Prostate gland (tissue), 2 donors: ENCODE measurements at regions not wholly inside any gene's neighbourhood (a gene's known extent, or its start where the extent isn't known, plus 50 kb on each side); places are given as distances from the start of the nearest gene placed in this dataset.
"Not testable (repeated sequence)": the region's sequence is repeated elsewhere in the genome, so short reads cannot be mapped to it uniquely, and the experiment has no call there.

Experiments used
- DNase-seq: peaks from one replicate; pipeline ENCODE4 v3.0.0-alpha.2; 2019; ENCODE audit warnings: low spot score
- H3K27ac ChIP-seq, 2 donors: fragments of 200-600 bp; sonication (generic); 2 replicates each; pipeline ENCODE4 v1.5.1; 2017 to 2019
- H3K27me3 ChIP-seq: fragments of 200-600 bp; sonication (generic); replicated peaks from 2 replicates; pipeline ENCODE4 v1.5.1; 2019; ENCODE audit not compliant: insufficient read depth
- H3K36me3 ChIP-seq, 2 donors: fragments of 200-600 bp; sonication (generic); 1 replicate in 1 of 2; 2 replicates in 1 of 2; pipeline versions ENCODE4 v1.5.1 to v1.8.1; 2017 to 2019
- H3K4me1 ChIP-seq: fragments of 200-600 bp; sonication (generic); replicated peaks from 2 replicates; pipeline ENCODE4 v1.5.1; 2019
- H3K4me3 ChIP-seq, 2 donors: fragments of 200-600 bp; sonication (generic); 2 replicates each; pipeline ENCODE4 v1.5.1; 2017 to 2019
- H3K9me3 ChIP-seq: fragments of 200-600 bp; sonication (generic); 2 replicates; pipeline ENCODE4 v1.5.1; 2017
- CTCF ChIP-seq, 4 experiments: fragments of 200-600 bp in 2 of 4; fragments of 450-650 bp in 2 of 4; sonication (generic) in 2 of 4; IDR thresholded peaks; 1 replicate in 3 of 4; 2 replicates in 1 of 4; pipeline ENCODE4 v1.5.1; 2016 to 2019; ENCODE audit warnings: antibody characterized with exemption in 4 of 4, mild to moderate bottlenecking in 2 of 4, moderate library complexity in 2 of 4
- POLR2A ChIP-seq: fragments of 450-650 bp; IDR thresholded peaks from one replicate; pipeline ENCODE4 v1.6.1; 2016; ENCODE audit warnings: antibody characterized with exemption, mild to moderate bottlenecking
- POLR2AphosphoS5 ChIP-seq: sonication (generic); formaldehyde crosslinking; IDR thresholded peaks from one replicate; pipeline ENCODE4 v1.6.1; 2017; ENCODE audit warnings: antibody characterized with exemption
- WGBS: methylation state at CpG from one replicate; pipeline ENCODE4 v1.1.5; 2018; 5-methylcytosine and 5-hydroxymethylcytosine counted together
- intact Hi-C: fragments of 100-400 bp; cut with DNase I; formaldehyde crosslinking; loops from one replicate; pipeline ENCODE4 v1.14.2; 2022

DNA sequence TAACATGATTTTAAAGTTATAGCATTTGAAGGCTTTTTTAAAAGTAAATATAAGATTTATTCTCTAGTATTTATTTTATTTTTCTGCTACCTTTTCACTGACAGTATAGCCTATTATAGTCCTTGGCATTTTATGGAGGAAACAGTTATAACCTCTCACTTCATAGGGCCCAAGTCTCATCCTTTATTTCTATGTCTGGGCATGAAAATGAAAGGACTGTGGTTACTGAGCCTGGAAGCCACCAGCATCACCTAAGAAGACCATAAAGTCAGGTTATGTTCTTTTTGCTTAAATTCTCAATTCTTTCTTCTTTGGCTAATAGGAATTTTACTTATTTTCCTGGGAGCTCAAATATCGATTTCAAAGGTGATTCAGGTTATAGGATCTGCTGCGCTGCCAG, 494.7 kb upstream of the TECRL start:
- intact Hi-C loops, result no loop called here
- H3K36me3 ChIP-seq, result no peaks in the 10 kb centered on the region
- DNase-seq, result no peak
- no peaks in the 10 kb centered on the region for H3K4me1 ChIP-seq
- H3K9me3 ChIP-seq, result no peaks in the 10 kb centered on the region
- no peaks in the 10 kb centered on the region for H3K27me3 ChIP-seq
- H3K4me3 ChIP-seq, result no peak overlapping the region
- no peak overlapping the region for H3K27ac ChIP-seq
- TF ChIP-seq POLR2A, result no peak
- no peak for TF ChIP-seq CTCF (IDR thresholded peaks at IDR 0.05)
- TF ChIP-seq POLR2AphosphoS5, result no peak
- 65% methylated on average over 2 of the region's 2 CpGs for whole genome bisulfite sequencing

DNA sequence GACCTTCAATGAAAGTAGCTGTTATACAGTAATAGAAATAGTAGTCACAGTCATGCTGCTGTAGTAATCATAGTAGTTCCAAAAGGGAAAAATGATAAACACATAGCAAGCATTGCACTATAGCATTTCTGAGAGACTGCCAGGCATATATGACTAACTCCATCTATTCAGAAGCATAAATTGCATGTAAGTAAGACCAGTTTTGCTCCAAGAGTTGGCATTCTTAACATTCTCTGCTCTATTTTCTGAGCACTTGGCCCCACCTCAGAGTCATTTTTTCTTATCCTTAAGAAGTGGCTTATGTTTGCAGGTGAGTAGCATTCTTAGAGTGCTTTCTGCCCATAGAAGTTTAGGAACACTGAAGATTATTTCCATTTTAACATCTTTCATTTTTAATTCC, 490.3 kb upstream of the TECRL start:
- H3K9me3 ChIP-seq, result no peaks in the 10 kb centered on the region
- no peak overlapping the region for H3K4me3 ChIP-seq
- H3K27ac ChIP-seq, result no peak overlapping the region
- H3K4me1 ChIP-seq, result no peaks in the 10 kb centered on the region
- DNase-seq, result no peak
- intact Hi-C loops, result no loop called here
- no peak for TF ChIP-seq POLR2AphosphoS5
- no peak for TF ChIP-seq CTCF (IDR thresholded peaks at IDR 0.05)
- no peak for TF ChIP-seq POLR2A
- no peaks in the 10 kb centered on the region for H3K27me3 ChIP-seq
- no peaks in the 10 kb centered on the region for H3K36me3 ChIP-seq

- H3K27ac ChIP-seq, H3K36me3 ChIP-seq, intact Hi-C loops, DNase-seq, H3K9me3 ChIP-seq, H3K4me1 ChIP-seq, H3K27me3 ChIP-seq, H3K4me3 ChIP-seq: not testable (repeated sequence)
- 83% methylated on average over 2 of the region's 2 CpGs for WGBS
Measured at GRCh38 chr4:64899030-64899429, 489.8 kb upstream of the TECRL start.

DNA sequence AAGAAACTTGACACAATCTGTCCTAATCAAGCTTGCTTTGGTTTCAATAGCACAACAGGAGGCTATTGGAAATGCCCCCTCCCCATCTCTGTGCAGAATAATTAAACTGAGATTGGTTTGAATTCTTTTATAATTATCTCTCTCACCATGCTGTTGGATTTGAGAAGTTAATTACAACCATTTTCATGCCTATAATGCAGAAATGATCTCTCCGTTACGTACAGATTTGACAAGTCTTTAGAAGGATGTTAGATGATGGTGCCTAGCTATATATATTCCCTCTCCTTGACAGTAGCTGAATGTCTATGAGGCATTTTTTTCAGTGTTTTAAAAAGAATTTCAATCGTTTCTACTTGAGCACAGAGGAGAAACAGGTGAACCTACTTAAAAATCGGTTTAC, 488.4 kb upstream of the TECRL start:
- TF ChIP-seq POLR2A, result no peak
- no peak for TF ChIP-seq CTCF (IDR thresholded peaks at IDR 0.05)
- TF ChIP-seq POLR2AphosphoS5, result no peak
- intact Hi-C loops, result no loop called here
- 80% methylated on average over 4 of the region's 4 CpGs for WGBS
- Histone ChIP-seq H3K4me1 (no peaks in the 10 kb centered on the region), H3K36me3 (no peaks in the 10 kb centered on the region), H3K27ac (no peak overlapping the region), H3K9me3 (no peaks in the 10 kb centered on the region), H3K4me3 (no peak overlapping the region), H3K27me3 (no peaks in the 10 kb centered on the region)
- no peak for DNase-seq

GRCh38 chr4:64895031-64895430, 485.8 kb upstream of the TECRL start:
- no peaks in the 10 kb centered on the region for H3K4me1 ChIP-seq
- no peak for DNase-seq
- no peaks in the 10 kb centered on the region for H3K36me3 ChIP-seq
- H3K9me3 ChIP-seq, result no peaks in the 10 kb centered on the region
- H3K27me3 ChIP-seq, result no peaks in the 10 kb centered on the region
- intact Hi-C loops, result no loop called here
- H3K27ac ChIP-seq, result no peak overlapping the region
- H3K4me3 ChIP-seq, result no peak overlapping the region
- TF ChIP-seq POLR2AphosphoS5, result no peak
- no peak for TF ChIP-seq POLR2A
- TF ChIP-seq CTCF (IDR thresholded peaks at IDR 0.05), result no peak

DNA sequence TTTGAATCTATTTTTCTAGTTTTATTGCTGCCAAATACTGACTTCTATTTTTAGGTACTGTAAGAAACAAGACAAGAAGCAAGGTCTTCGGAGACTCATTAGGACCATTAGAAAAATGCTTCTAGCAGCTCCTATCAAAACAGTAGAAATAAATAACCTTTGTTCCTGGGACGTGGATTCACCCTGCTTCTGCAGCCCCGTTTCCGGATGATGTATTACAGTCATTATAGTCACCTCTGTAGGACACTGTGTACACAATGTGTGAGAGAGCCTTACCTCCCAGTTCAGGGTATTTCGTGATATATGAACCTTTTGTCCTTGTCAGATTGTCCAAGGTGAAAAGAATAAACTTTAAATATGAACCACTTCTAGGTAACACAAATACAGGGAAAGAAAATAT, 484.0 kb upstream of the TECRL start:
- Histone ChIP-seq H3K27ac (no peak overlapping the region), H3K36me3 (no peaks in the 10 kb centered on the region), H3K27me3 (no peaks in the 10 kb centered on the region), H3K4me3 (no peak overlapping the region), H3K9me3 (no peaks in the 10 kb centered on the region), H3K4me1 (no peaks in the 10 kb centered on the region)
- 27% methylated on average over 5 of the region's 5 CpGs for WGBS
- intact Hi-C loops, result no loop called here
- no peak for TF ChIP-seq POLR2AphosphoS5
- TF ChIP-seq CTCF (IDR thresholded peaks at IDR 0.05), result no peak
- TF ChIP-seq POLR2A, result no peak
- DNase-seq, result no peak
